ENCODE measurements at regions not wholly inside any gene's neighbourhood (a gene's known extent, or its start where the extent isn't known, plus 50 kb on each side); places are given as distances from the start of the nearest gene placed in this dataset.
"Not testable (repeated sequence)": the region's sequence is repeated elsewhere in the genome, so short reads cannot be mapped to it uniquely, and the experiment has no call there.

- not testable (repeated sequence) for TF ChIP-seq CTCF, POLR2A (IDR thresholded peaks at IDR 0.05)
These were observed 74.4 kb upstream of the SEC22B start for GRCh38 chr1:120250756-120251155.

All from breast epithelium (tissue), 3 donors.